IMR-90 (cell line): ENCODE measurements at regions not wholly inside any gene's neighbourhood (a gene's known extent, or its start where the extent isn't known, plus 50 kb on each side); places are given as distances from the start of the nearest gene placed in this dataset.

ENCODE experiments used
- ATAC-seq: fragments of 200-7000 bp; cut with Tn5 transposase; 2 replicates; pipeline ENCODE4 v1.9.1; 2020; ENCODE audit warnings: low read depth, mild to moderate bottlenecking, moderate library complexity
- BruUV-seq: library from RNA; stranded (reverse); fragments of 400-500 nt; replicated peaks from 2 replicates; lab custom pipeline; 2021; lab: Mats Ljungman, UMichigan
- CTCF ChIA-PET: fragments of 300-600 bp; formaldehyde crosslinking; extraction: SDS; loops from one replicate; lab custom pipeline; 2021; ENCODE audit warnings: antibody characterized with exemption; lab: Yijun Ruan, JAX
- POLR2A ChIA-PET: fragments of 300-600 bp; sonication (Branson Sonifier 250); formaldehyde crosslinking; loops from one replicate; lab custom pipeline; 2022; ENCODE audit warnings: antibody characterized with exemption; ENCODE audit not compliant: unreplicated experiment; lab: Charles Lee
- DNase-seq: peaks from one replicate; pipeline ENCODE4 v3.0.0; 2013
- H2AFZ ChIP-seq: replicated peaks from 2 replicates; pipeline ENCODE3; 2013; ENCODE audit warnings: low read length, mild to moderate bottlenecking; ENCODE audit not compliant: poor library complexity
- H2AK5ac ChIP-seq: 2 replicates; pipeline ENCODE4 v1.6.1; 2013; ENCODE audit warnings: low read depth, low read length, inconsistent platforms
- H2AK9ac ChIP-seq: replicated peaks from 2 replicates; pipeline ENCODE3; 2013; ENCODE audit warnings: mild to moderate bottlenecking, low read depth, low read length, moderate library complexity; ENCODE audit not compliant: poor library complexity
- H2BK120ac ChIP-seq: 2 replicates; pipeline ENCODE4 v1.6.1; 2013; ENCODE audit warnings: low read depth, low read length, inconsistent platforms
- H2BK15ac ChIP-seq: 3 replicates; pipeline ENCODE4 v1.6.1; 2013; ENCODE audit warnings: low read depth, low read length, inconsistent platforms
- H2BK20ac ChIP-seq: 2 replicates; pipeline ENCODE4 v1.6.1; 2013; ENCODE audit warnings: low read depth, mild to moderate bottlenecking, inconsistent platforms, low read length, moderate library complexity
- H2BK5ac ChIP-seq: 2 replicates; pipeline ENCODE4 v1.6.1; 2013; ENCODE audit warnings: mild to moderate bottlenecking, low read depth, low read length, inconsistent platforms; ENCODE audit not compliant: poor library complexity, severe bottlenecking
- H3K14ac ChIP-seq: replicated peaks from 2 replicates; pipeline ENCODE4 v1.6.1; 2013; ENCODE audit warnings: low read depth, low read length, inconsistent platforms
- H3K18ac ChIP-seq: 2 replicates; pipeline ENCODE4 v1.6.1; 2013; ENCODE audit warnings: low read depth, low read length, control low read depth
- H3K23ac ChIP-seq: 2 replicates; pipeline ENCODE4 v1.6.1; 2013; ENCODE audit warnings: low read depth, low read length, inconsistent platforms
- H3K27ac ChIP-seq: 2 replicates; pipeline ENCODE4 v1.5.1; 2013; ENCODE audit warnings: mild to moderate bottlenecking, control low read depth, low read length; ENCODE audit not compliant: insufficient read depth
- H3K27me3 ChIP-seq: 2 replicates; pipeline ENCODE4 v1.6.1; 2013; ENCODE audit warnings: low read length; ENCODE audit not compliant: control insufficient read depth, insufficient read depth
- H3K36me3 ChIP-seq: 2 replicates; pipeline ENCODE4 v1.6.1; 2013; ENCODE audit warnings: low read length, mixed read lengths; ENCODE audit not compliant: control insufficient read depth, insufficient read depth
- H3K4ac ChIP-seq: 2 replicates; pipeline ENCODE4 v1.6.1; 2013; ENCODE audit warnings: low read depth, low read length, inconsistent platforms
- H3K4me1 ChIP-seq: 2 replicates; pipeline ENCODE4 v1.6.1; 2013; ENCODE audit warnings: low read length, mixed read lengths; ENCODE audit not compliant: control insufficient read depth, insufficient read depth
- H3K4me2 ChIP-seq: 2 replicates; pipeline ENCODE4 v1.6.1; 2013; ENCODE audit warnings: low read depth, mild to moderate bottlenecking, control low read depth, low read length, moderate library complexity
- H3K4me3 ChIP-seq: 2 replicates; pipeline ENCODE4 v1.5.1; 2013; ENCODE audit warnings: low read depth, mild to moderate bottlenecking, control low read depth, low read length, moderate library complexity; ENCODE audit not compliant: insufficient read depth
- H3K56ac ChIP-seq: 2 replicates; pipeline ENCODE4 v1.6.1; 2013; ENCODE audit warnings: low read length, inconsistent platforms; ENCODE audit not compliant: insufficient read depth; ENCODE audit errors: extremely low read depth
- H3K79me1 ChIP-seq, 2 experiments: 2 replicates each; pipeline ENCODE4 v1.6.1; 2013; ENCODE audit warnings: low read length in 2 of 2, inconsistent platforms in 1 of 2, low read depth in 1 of 2
- H3K9ac ChIP-seq: 2 replicates; pipeline ENCODE4 v1.6.1; 2013; ENCODE audit warnings: low read depth, low read length, control low read depth
- H3K9me1 ChIP-seq: 2 replicates; pipeline ENCODE4 v1.6.1; 2013; ENCODE audit warnings: low read length, inconsistent platforms; ENCODE audit not compliant: insufficient read depth
- H3K9me3 ChIP-seq: 2 replicates; pipeline ENCODE4 v1.6.1; 2013; ENCODE audit warnings: low read length; ENCODE audit not compliant: control insufficient read depth, insufficient read depth
- H4K20me1 ChIP-seq: 2 replicates; pipeline ENCODE4 v1.6.1; 2013; ENCODE audit warnings: low read length, inconsistent platforms; ENCODE audit not compliant: insufficient read depth
- H4K5ac ChIP-seq: 2 replicates; pipeline ENCODE4 v1.6.1; 2013; ENCODE audit warnings: mild to moderate bottlenecking, low read depth, low read length, control low read depth
- H4K8ac ChIP-seq, 2 experiments: 2 replicates each; pipeline ENCODE4 v1.6.1; 2013; ENCODE audit warnings: low read depth in 2 of 2, low read length in 2 of 2, control low read depth in 1 of 2, inconsistent platforms in 1 of 2
- H4K91ac ChIP-seq: 2 replicates; pipeline ENCODE4 v1.6.1; 2013; ENCODE audit warnings: low read depth, low read length, inconsistent platforms; ENCODE audit not compliant: insufficient read depth
- BHLHE40 ChIP-seq: fragments of 150-350 bp; IDR thresholded peaks from 2 replicates; pipeline ENCODE4 v1.6.1; 2016; ENCODE audit warnings: mild to moderate bottlenecking, low read depth, low read length
- CEBPB ChIP-seq: IDR thresholded peaks from 2 replicates; pipeline ENCODE4 v1.6.1; 2012; ENCODE audit warnings: low read depth, low read length, improper control_type of control experiment
- CHD1 ChIP-seq: IDR thresholded peaks from 2 replicates; pipeline ENCODE4 v1.6.1; 2012; ENCODE audit warnings: low read depth, low read length, improper control_type of control experiment
- FOS ChIP-seq: fragments of 150-350 bp; IDR thresholded peaks from 2 replicates; pipeline ENCODE4 v1.6.1; 2016; ENCODE audit warnings: low read depth, low read length
- MAFK ChIP-seq: IDR thresholded peaks from 2 replicates; pipeline ENCODE4 v1.6.1; 2012; ENCODE audit warnings: low read depth, low read length, improper control_type of control experiment
- MAZ ChIP-seq: IDR thresholded peaks from 2 replicates; pipeline ENCODE4 v1.6.1; 2012; ENCODE audit warnings: low read depth, mild to moderate bottlenecking, low read length, improper control_type of control experiment, moderate library complexity, borderline replicate concordance
- MXI1 ChIP-seq: IDR thresholded peaks from 2 replicates; pipeline ENCODE4 v1.6.1; 2012; ENCODE audit warnings: low read depth, mild to moderate bottlenecking, low read length, moderate library complexity, borderline replicate concordance
- NFE2L2 ChIP-seq: fragments of 150-350 bp; IDR thresholded peaks from 2 replicates; pipeline ENCODE4 v1.6.1; 2016; ENCODE audit warnings: low read depth, mild to moderate bottlenecking, low read length
- POLR2A ChIP-seq: IDR thresholded peaks from 2 replicates; pipeline ENCODE4 v1.6.1; 2012; ENCODE audit warnings: mild to moderate bottlenecking, low read depth, low read length
- RAD21 ChIP-seq: IDR thresholded peaks from 2 replicates; pipeline ENCODE4 v1.6.1; 2012; ENCODE audit warnings: low read length, improper control_type of control experiment
- RCOR1 ChIP-seq: IDR thresholded peaks from 2 replicates; pipeline ENCODE4 v1.6.1; 2012; ENCODE audit warnings: mild to moderate bottlenecking, low read length, improper control_type of control experiment; ENCODE audit not compliant: insufficient replicate concordance
- RFX5 ChIP-seq: IDR thresholded peaks from 2 replicates; pipeline ENCODE4 v1.8.0; 2012; ENCODE audit warnings: low read depth, mild to moderate bottlenecking, low read length, moderate library complexity
- SMC3 ChIP-seq: fragments of 150-350 bp; IDR thresholded peaks from 2 replicates; pipeline ENCODE4 v1.6.1; 2016; ENCODE audit warnings: low read depth, mild to moderate bottlenecking, antibody characterized with exemption, low read length, moderate library complexity
- WGBS, 2 experiments: methylation state at CpG; one replicate each; pipeline versions ENCODE4 v1.1.5 to v1.1.7; 2013; ENCODE audit warnings: missing lambda C conversion rate in 2 of 2; ENCODE audit not compliant: insufficient read length in 1 of 2; ENCODE audit errors: extremely low coverage in 2 of 2; 5-methylcytosine and 5-hydroxymethylcytosine counted together
- dilution Hi-C: fragments of 300-500 bp; cut with HindIII; formaldehyde crosslinking; loops from one replicate; pipeline ENCODE4 v1.14.3; 2018; ENCODE audit warnings: low sequenced_read_pairs; ENCODE audit not compliant: unreplicated experiment
- in situ Hi-C: fragments of 300-500 bp; cut with MboI; formaldehyde crosslinking; loops from 3 replicates; pipeline ENCODE4 v1.14.3; 2019; ENCODE audit warnings: low sequenced_read_pairs, inconsistent platforms, mixed read lengths
- intact Hi-C: fragments of 100-400 bp; cut with micrococcal nuclease; formaldehyde crosslinking; loops from 2 replicates; pipeline ENCODE4 v1.10.0; 2022
- TF ChIP-seq, protein P1 (sequence below): fragments of 150-350 bp; IDR thresholded peaks from 2 replicates; pipeline ENCODE4 v1.6.1; 2017; ENCODE audit warnings: mild to moderate bottlenecking, antibody characterized with exemption, low read length, low read depth
- TF ChIP-seq, protein P2 (sequence below): conservative IDR thresholded peaks from 2 replicates; pipeline ENCODE4 v1.5.1; 2012; ENCODE audit warnings: mild to moderate bottlenecking, low read depth, low read length, improper control_type of control experiment
- TF ChIP-seq, protein P3 (sequence below): fragments of 150-350 bp; IDR thresholded peaks from 2 replicates; pipeline ENCODE4 v1.6.1; 2016; ENCODE audit warnings: low read depth, mild to moderate bottlenecking, low read length, moderate library complexity, borderline replicate concordance

DNA sequence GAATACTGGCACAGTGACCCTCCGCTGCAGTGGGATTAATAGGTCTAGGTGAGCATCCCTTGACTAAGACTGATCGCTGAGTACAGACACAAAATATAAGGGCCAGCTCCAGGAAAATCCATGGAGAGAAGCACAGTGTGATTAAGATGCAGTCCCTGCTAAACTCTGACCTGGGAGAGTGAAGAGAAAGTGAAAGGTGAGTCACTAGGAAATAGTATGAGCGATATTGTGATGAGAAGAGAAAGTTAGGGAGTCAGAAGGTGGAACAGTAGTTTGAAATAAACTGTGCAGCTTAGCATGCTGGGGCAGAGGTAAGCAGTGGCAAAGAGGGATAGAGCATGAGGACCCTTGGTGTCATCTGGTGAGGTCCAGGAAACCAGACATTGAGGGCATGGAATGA is 278.6 kb upstream of the MAP3K7 start:
- Histone ChIP-seq H2AFZ (no peak overlapping the region), H3K14ac (no peak overlapping the region), H2BK120ac (no peak overlapping the region), H3K9me1 (no peaks in the 10 kb centered on the region), H3K9me3 (no peaks in the 10 kb centered on the region), H3K4me1 (no peaks in the 10 kb centered on the region), H3K18ac (no peak overlapping the region), H3K9ac (no peak overlapping the region), H2BK15ac (no peak overlapping the region), H3K56ac (no peak overlapping the region), H4K8ac (no peak overlapping the region), H3K27me3 (no peaks in the 10 kb centered on the region), H2BK20ac (no peak overlapping the region), H4K20me1 (no peaks in the 10 kb centered on the region), H3K4me2 (no peak overlapping the region), H2AK9ac (no peak overlapping the region), H2BK5ac (no peak overlapping the region), H3K36me3 (no peaks in the 10 kb centered on the region), H4K5ac (no peak overlapping the region), H3K4ac (no peak overlapping the region), H2AK5ac (no peak overlapping the region), H3K27ac (no peak overlapping the region), H4K91ac (no peak overlapping the region), H3K79me1 (no peaks in the 10 kb centered on the region), H3K23ac (no peak overlapping the region), H3K4me3 (no peak overlapping the region)
- ChIA-PET POLR2A (no interaction called here), CTCF (no interaction called here)
- no TSS peak for BruUV-seq
- in situ Hi-C loops (no loop called here), intact Hi-C loops (no loop called here), dilution Hi-C loops (no loop called here)
- ATAC-seq (no peak), DNase-seq (no peak)
- WGBS, 2 experiments: 69 to 100% methylated on average over 1 to 2 of the region's 3 CpGs
- TF ChIP-seq MAZ (no peak), RFX5 (no peak), MXI1 (no peak), NFE2L2 (no peak), SMC3 (no peak), CEBPB (no peak), RAD21 (no peak), BHLHE40 (no peak), POLR2A (no peak), MAFK (no peak), CHD1 (no peak), RCOR1 (no peak), FOS (no peak)
- TF ChIP-seq, protein P1, sequence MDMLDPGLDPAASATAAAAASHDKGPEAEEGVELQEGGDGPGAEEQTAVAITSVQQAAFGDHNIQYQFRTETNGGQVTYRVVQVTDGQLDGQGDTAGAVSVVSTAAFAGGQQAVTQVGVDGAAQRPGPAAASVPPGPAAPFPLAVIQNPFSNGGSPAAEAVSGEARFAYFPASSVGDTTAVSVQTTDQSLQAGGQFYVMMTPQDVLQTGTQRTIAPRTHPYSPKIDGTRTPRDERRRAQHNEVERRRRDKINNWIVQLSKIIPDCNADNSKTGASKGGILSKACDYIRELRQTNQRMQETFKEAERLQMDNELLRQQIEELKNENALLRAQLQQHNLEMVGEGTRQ: no peak
- TF ChIP-seq, protein P2, sequence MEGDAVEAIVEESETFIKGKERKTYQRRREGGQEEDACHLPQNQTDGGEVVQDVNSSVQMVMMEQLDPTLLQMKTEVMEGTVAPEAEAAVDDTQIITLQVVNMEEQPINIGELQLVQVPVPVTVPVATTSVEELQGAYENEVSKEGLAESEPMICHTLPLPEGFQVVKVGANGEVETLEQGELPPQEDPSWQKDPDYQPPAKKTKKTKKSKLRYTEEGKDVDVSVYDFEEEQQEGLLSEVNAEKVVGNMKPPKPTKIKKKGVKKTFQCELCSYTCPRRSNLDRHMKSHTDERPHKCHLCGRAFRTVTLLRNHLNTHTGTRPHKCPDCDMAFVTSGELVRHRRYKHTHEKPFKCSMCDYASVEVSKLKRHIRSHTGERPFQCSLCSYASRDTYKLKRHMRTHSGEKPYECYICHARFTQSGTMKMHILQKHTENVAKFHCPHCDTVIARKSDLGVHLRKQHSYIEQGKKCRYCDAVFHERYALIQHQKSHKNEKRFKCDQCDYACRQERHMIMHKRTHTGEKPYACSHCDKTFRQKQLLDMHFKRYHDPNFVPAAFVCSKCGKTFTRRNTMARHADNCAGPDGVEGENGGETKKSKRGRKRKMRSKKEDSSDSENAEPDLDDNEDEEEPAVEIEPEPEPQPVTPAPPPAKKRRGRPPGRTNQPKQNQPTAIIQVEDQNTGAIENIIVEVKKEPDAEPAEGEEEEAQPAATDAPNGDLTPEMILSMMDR: no peak
- TF ChIP-seq, protein P3, sequence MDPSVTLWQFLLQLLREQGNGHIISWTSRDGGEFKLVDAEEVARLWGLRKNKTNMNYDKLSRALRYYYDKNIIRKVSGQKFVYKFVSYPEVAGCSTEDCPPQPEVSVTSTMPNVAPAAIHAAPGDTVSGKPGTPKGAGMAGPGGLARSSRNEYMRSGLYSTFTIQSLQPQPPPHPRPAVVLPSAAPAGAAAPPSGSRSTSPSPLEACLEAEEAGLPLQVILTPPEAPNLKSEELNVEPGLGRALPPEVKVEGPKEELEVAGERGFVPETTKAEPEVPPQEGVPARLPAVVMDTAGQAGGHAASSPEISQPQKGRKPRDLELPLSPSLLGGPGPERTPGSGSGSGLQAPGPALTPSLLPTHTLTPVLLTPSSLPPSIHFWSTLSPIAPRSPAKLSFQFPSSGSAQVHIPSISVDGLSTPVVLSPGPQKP: no peak
